ENCODE measurements at regions not wholly inside any gene's neighbourhood (a gene's known extent, or its start where the extent isn't known, plus 50 kb on each side); places are given as distances from the start of the nearest gene placed in this dataset.

DNA sequence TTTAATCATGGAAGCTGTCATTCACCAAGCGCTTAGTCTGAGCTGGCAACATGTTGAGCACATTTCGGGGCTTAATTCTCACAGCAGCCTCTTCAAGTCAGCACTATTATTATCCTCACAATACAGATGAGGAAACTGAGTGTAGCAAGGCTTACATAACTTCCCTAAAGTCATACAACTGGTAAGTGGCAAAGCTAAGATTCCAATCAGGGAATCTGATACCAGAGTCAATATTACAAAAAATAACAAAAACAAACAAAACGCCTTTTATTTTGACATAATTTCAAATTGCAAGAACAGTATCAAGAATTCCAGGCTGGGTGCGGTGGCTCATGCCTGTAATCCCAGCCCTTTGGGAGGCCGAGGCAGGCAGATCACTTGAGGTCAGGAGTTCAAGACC lies 120.4 kb upstream of the DUSP21 start:
- no peak overlapping the region for H3K4me3 ChIP-seq (ENCODE audit: low read depth, low read length)
- ChIA-PET POLR2A (no interaction called here), CTCF (no interaction called here)
- no peaks in the 10 kb centered on the region for H3K9me3 ChIP-seq (ENCODE audit: control insufficient read depth, insufficient read depth, low read depth, low read length)
- H3K27ac ChIP-seq (ENCODE audit: extremely low read depth, low read depth, low read length) = no peak overlapping the region
- TF ChIP-seq ZNF623 (tag by site-specific recombination; IDR thresholded peaks at IDR 0.05) (no peak), ZFP69B (tag by site-specific recombination; IDR thresholded peaks at IDR 0.05) (no peak), ZSCAN16 (tag by site-specific recombination; IDR thresholded peaks at IDR 0.05) (no peak), HOXC10 (CRISPR knock-in tag; IDR thresholded peaks at IDR 0.05) (no peak), ZNF677 (tag by site-specific recombination; IDR thresholded peaks at IDR 0.05) (no peak), ZNF112 (tag by site-specific recombination; IDR thresholded peaks at IDR 0.05) (no peak), ZNF416 (tag by site-specific recombination; IDR thresholded peaks at IDR 0.05) (no peak), ZNF37A (tag by site-specific recombination; IDR thresholded peaks at IDR 0.05) (no peak), ZNF501 (tag by site-specific recombination; IDR thresholded peaks at IDR 0.05) (no peak), ZNF664 (tag by site-specific recombination; IDR thresholded peaks at IDR 0.05) (no peak), KLF1 (tag by site-specific recombination; IDR thresholded peaks at IDR 0.05) (no peak), ZNF548 (tag by site-specific recombination; IDR thresholded peaks at IDR 0.05) (no peak), ZNF23 (tag by site-specific recombination; IDR thresholded peaks at IDR 0.05; ENCODE audit: borderline replicate concordance) (no peak), ZNF2 (tag by site-specific recombination; IDR thresholded peaks at IDR 0.05) (no peak), ZNF132 (tag by site-specific recombination; IDR thresholded peaks at IDR 0.05; ENCODE audit: borderline replicate concordance) (no peak), FEZF1 (tag by site-specific recombination; IDR thresholded peaks at IDR 0.05) (no peak), ZNF121 (tag by site-specific recombination; IDR thresholded peaks at IDR 0.05) (no peak)
- TF ChIP-seq, protein P1, sequence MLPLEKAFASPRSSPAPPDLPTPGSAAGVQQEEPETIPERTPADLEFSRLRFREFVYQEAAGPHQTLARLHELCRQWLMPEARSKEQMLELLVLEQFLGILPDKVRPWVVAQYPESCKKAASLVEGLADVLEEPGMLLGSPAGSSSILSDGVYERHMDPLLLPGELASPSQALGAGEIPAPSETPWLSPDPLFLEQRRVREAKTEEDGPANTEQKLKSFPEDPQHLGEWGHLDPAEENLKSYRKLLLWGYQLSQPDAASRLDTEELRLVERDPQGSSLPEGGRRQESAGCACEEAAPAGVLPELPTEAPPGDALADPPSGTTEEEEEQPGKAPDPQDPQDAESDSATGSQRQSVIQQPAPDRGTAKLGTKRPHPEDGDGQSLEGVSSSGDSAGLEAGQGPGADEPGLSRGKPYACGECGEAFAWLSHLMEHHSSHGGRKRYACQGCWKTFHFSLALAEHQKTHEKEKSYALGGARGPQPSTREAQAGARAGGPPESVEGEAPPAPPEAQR (tag by site-specific recombination; IDR thresholded peaks at IDR 0.05) = no peak
- TF ChIP-seq, protein P2, sequence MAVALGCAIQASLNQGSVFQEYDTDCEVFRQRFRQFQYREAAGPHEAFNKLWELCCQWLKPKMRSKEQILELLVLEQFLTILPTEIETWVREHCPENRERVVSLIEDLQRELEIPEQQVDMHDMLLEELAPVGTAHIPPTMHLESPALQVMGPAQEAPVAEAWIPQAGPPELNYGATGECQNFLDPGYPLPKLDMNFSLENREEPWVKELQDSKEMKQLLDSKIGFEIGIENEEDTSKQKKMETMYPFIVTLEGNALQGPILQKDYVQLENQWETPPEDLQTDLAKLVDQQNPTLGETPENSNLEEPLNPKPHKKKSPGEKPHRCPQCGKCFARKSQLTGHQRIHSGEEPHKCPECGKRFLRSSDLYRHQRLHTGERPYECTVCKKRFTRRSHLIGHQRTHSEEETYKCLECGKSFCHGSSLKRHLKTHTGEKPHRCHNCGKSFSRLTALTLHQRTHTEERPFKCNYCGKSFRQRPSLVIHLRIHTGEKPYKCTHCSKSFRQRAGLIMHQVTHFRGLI (tag by site-specific recombination; IDR thresholded peaks at IDR 0.05) = no peak
- TF ChIP-seq, protein P3, sequence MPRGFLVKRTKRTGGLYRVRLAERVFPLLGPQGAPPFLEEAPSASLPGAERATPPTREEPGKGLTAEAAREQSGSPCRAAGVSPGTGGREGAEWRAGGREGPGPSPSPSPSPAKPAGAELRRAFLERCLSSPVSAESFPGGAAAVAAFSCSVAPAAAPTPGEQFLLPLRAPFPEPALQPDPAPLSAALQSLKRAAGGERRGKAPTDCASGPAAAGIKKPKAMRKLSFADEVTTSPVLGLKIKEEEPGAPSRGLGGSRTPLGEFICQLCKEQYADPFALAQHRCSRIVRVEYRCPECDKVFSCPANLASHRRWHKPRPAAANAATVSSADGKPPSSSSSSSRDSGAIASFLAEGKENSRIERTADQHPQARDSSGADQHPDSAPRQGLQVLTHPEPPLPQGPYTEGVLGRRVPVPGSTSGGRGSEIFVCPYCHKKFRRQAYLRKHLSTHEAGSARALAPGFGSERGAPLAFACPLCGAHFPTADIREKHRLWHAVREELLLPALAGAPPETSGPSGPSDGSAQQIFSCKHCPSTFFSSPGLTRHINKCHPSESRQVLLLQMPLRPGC (tag by site-specific recombination; IDR thresholded peaks at IDR 0.05) = no peak
- no peaks in the 10 kb centered on the region for H3K36me3 ChIP-seq (ENCODE audit: control insufficient read depth in 2 of 2, insufficient read depth in 1 of 2, low read length in 2 of 2)
- H3K4me1 ChIP-seq (ENCODE audit: control insufficient read depth, insufficient read depth, low read length) = no peaks in the 10 kb centered on the region

DNA sequence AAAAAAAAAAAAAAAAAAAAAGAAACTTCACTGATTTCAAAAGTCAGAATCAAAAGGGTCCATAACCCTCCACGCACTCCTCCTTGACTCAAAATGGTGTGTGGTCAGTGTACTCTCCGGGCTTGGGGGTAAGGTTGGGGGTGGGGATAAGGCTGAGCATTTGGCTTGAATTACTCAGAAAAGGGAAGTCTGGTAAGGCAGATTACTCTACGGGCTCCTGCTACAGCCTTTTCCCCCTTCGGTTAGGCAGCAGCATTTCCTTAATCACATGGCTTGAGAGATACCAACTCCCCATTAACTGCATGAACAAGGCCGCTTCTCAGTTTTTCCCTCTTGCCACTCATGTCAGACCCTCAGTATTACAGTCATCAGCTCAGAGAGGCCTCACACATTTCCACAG lies 135.4 kb upstream of the DUSP21 start:
- ChIA-PET CTCF (no interaction called here), POLR2A (no interaction called here)
- no peaks in the 10 kb centered on the region for H3K4me1 ChIP-seq (ENCODE audit: control insufficient read depth, insufficient read depth, low read length)
- no peak overlapping the region for H3K4me3 ChIP-seq (ENCODE audit: low read depth, low read length)
- no peaks in the 10 kb centered on the region for H3K36me3 ChIP-seq (ENCODE audit: control insufficient read depth in 2 of 2, insufficient read depth in 1 of 2, low read length in 2 of 2)
- H3K27ac ChIP-seq (ENCODE audit: extremely low read depth, low read depth, low read length) = no peak overlapping the region
- no peaks in the 10 kb centered on the region for H3K9me3 ChIP-seq (ENCODE audit: control insufficient read depth, insufficient read depth, low read depth, low read length)
- TF ChIP-seq EGR2 (tag by site-specific recombination; IDR thresholded peaks at IDR 0.05; ENCODE audit: low read depth) (no peak), ZNF350 (tag by site-specific recombination; IDR thresholded peaks at IDR 0.05) (no peak), ZNF510 (tag by site-specific recombination; IDR thresholded peaks at IDR 0.05; ENCODE audit: insufficient replicate concordance) (no peak), ZNF416 (tag by site-specific recombination; IDR thresholded peaks at IDR 0.05) (no peak), ZNF658 (tag by site-specific recombination; IDR thresholded peaks at IDR 0.05) (no peak)
- TF ChIP-seq, protein P4, sequence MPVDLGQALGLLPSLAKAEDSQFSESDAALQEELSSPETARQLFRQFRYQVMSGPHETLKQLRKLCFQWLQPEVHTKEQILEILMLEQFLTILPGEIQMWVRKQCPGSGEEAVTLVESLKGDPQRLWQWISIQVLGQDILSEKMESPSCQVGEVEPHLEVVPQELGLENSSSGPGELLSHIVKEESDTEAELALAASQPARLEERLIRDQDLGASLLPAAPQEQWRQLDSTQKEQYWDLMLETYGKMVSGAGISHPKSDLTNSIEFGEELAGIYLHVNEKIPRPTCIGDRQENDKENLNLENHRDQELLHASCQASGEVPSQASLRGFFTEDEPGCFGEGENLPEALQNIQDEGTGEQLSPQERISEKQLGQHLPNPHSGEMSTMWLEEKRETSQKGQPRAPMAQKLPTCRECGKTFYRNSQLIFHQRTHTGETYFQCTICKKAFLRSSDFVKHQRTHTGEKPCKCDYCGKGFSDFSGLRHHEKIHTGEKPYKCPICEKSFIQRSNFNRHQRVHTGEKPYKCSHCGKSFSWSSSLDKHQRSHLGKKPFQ (tag by site-specific recombination; IDR thresholded peaks at IDR 0.05) = no peak
- TF ChIP-seq, protein P5, sequence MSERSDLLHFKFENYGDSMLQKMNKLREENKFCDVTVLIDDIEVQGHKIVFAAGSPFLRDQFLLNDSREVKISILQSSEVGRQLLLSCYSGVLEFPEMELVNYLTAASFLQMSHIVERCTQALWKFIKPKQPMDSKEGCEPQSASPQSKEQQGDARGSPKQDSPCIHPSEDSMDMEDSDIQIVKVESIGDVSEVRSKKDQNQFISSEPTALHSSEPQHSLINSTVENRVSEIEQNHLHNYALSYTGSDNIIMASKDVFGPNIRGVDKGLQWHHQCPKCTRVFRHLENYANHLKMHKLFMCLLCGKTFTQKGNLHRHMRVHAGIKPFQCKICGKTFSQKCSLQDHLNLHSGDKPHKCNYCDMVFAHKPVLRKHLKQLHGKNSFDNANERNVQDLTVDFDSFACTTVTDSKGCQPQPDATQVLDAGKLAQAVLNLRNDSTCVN (tag by site-specific recombination; optimal IDR thresholded peaks at IDR 0.05) = no peak
- TF ChIP-seq, protein P6, sequence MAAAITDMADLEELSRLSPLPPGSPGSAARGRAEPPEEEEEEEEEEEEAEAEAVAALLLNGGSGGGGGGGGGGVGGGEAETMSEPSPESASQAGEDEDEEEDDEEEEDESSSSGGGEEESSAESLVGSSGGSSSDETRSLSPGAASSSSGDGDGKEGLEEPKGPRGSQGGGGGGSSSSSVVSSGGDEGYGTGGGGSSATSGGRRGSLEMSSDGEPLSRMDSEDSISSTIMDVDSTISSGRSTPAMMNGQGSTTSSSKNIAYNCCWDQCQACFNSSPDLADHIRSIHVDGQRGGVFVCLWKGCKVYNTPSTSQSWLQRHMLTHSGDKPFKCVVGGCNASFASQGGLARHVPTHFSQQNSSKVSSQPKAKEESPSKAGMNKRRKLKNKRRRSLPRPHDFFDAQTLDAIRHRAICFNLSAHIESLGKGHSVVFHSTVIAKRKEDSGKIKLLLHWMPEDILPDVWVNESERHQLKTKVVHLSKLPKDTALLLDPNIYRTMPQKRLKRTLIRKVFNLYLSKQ (tag by site-specific recombination; IDR thresholded peaks at IDR 0.05; ENCODE audit: borderline replicate concordance) = no peak
- TF ChIP-seq, protein P7, sequence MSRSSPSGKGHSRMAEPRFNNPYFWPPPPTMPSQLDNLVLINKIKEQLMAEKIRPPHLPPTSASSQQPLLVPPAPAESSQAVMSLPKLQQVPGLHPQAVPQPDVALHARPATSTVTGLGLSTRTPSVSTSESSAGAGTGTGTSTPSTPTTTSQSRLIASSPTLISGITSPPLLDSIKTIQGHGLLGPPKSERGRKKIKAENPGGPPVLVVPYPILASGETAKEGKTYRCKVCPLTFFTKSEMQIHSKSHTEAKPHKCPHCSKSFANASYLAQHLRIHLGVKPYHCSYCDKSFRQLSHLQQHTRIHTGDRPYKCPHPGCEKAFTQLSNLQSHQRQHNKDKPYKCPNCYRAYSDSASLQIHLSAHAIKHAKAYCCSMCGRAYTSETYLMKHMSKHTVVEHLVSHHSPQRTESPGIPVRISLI (tag by site-specific recombination; IDR thresholded peaks at IDR 0.05) = no peak
